CD4-positive, alpha-beta T cell treated with Interleukin-1 beta for 1 hour (primary cell): ENCODE measurements at regions not wholly inside any gene's neighbourhood (a gene's known extent, or its start where the extent isn't known, plus 50 kb on each side); places are given as distances from the start of the nearest gene placed in this dataset.

Experiments used
- DNase-seq, 2 donors: peaks; one replicate each; pipeline ENCODE4 v3.0.0-alpha.2; 2020 to 2022

- DNase-seq, result no peak
Measured at GRCh38 chr4:58551676-58552075, 1441.5 kb upstream of the IGFBP7 start.

- DNase-seq, result no peak
Measured at GRCh38 chr4:58543465-58543864, 1433.3 kb upstream of the IGFBP7 start.

GRCh38 chr4:58541926-58542325 is 1431.7 kb upstream of the IGFBP7 start:
- no peak for DNase-seq

- DNase-seq, result no peak
Measured at GRCh38 chr4:58522765-58523382, 1412.7 kb upstream of the IGFBP7 start.

GRCh38 chr4:58515226-58515625 is 1405.0 kb upstream of the IGFBP7 start:
- DNase-seq, result no peak

- DNase-seq, result no peak
Measured at GRCh38 chr4:58514299-58514698, 1404.1 kb upstream of the IGFBP7 start.

- DNase-seq, result no peak
Measured at GRCh38 chr4:58510652-58511051, 1400.5 kb upstream of the IGFBP7 start.

- DNase-seq, result no peak
Measured at GRCh38 chr4:58507079-58507478, 1396.9 kb upstream of the IGFBP7 start.

- no peak for DNase-seq
Measured at GRCh38 chr4:58502839-58503238, 1392.7 kb upstream of the IGFBP7 start.

GRCh38 chr4:58499182-58499581 is 1389.0 kb upstream of the IGFBP7 start:
- no peak for DNase-seq

- no peak for DNase-seq
Measured at GRCh38 chr4:58491620-58492019, 1381.4 kb upstream of the IGFBP7 start.

GRCh38 chr4:58477950-58478349 is 1367.8 kb upstream of the IGFBP7 start:
- no peak for DNase-seq

GRCh38 chr4:58477513-58477912 is 1367.3 kb upstream of the IGFBP7 start:
- no peak for DNase-seq

- DNase-seq, result no peak
Measured at GRCh38 chr4:58475097-58475496, 1364.9 kb upstream of the IGFBP7 start.

- no peak for DNase-seq
Measured at GRCh38 chr4:58465031-58465430, 1354.8 kb upstream of the IGFBP7 start.

GRCh38 chr4:58456727-58457384 is 1346.7 kb upstream of the IGFBP7 start:
- DNase-seq, result no peak

- DNase-seq, result no peak
Measured at GRCh38 chr4:58453956-58454355, 1343.8 kb upstream of the IGFBP7 start.

- no peak for DNase-seq
Measured at GRCh38 chr4:58451707-58452106, 1341.5 kb upstream of the IGFBP7 start.

GRCh38 chr4:58435871-58436270 is 1325.7 kb upstream of the IGFBP7 start:
- no peak for DNase-seq

- no peak for DNase-seq
Measured at GRCh38 chr4:58413849-58414248, 1303.7 kb upstream of the IGFBP7 start.

GRCh38 chr4:58411904-58412303 is 1301.7 kb upstream of the IGFBP7 start:
- no peak for DNase-seq

- DNase-seq, result no peak
Measured at GRCh38 chr4:58406762-58407161, 1296.6 kb upstream of the IGFBP7 start.

GRCh38 chr4:58368221-58368620 is 1258.0 kb upstream of the IGFBP7 start:
- no peak for DNase-seq

GRCh38 chr4:58360354-58361133 is 1250.4 kb upstream of the IGFBP7 start:
- DNase-seq, result no peak
